ENCODE measurements at regions not wholly inside any gene's neighbourhood (a gene's known extent, or its start where the extent isn't known, plus 50 kb on each side); places are given as distances from the start of the nearest gene placed in this dataset.

- TF ChIP-seq, protein P1, sequence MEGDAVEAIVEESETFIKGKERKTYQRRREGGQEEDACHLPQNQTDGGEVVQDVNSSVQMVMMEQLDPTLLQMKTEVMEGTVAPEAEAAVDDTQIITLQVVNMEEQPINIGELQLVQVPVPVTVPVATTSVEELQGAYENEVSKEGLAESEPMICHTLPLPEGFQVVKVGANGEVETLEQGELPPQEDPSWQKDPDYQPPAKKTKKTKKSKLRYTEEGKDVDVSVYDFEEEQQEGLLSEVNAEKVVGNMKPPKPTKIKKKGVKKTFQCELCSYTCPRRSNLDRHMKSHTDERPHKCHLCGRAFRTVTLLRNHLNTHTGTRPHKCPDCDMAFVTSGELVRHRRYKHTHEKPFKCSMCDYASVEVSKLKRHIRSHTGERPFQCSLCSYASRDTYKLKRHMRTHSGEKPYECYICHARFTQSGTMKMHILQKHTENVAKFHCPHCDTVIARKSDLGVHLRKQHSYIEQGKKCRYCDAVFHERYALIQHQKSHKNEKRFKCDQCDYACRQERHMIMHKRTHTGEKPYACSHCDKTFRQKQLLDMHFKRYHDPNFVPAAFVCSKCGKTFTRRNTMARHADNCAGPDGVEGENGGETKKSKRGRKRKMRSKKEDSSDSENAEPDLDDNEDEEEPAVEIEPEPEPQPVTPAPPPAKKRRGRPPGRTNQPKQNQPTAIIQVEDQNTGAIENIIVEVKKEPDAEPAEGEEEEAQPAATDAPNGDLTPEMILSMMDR (optimal IDR thresholded peaks at IDR 0.05 in 1 of 3, IDR thresholded peaks at IDR 0.05 in 1 of 3, conservative IDR thresholded peaks at IDR 0.05 in 1 of 3; ENCODE audit: extremely low read depth in 1 of 3, insufficient read depth in 2 of 3, low read length in 3 of 3): no peak
- no peak for TF ChIP-seq EZH2 (IDR thresholded peaks at IDR 0.05; ENCODE audit: low read length)
Measured at GRCh38 chr14:58733451-58734208, 95.9 kb downstream of the DACT1 start.

Measured in keratinocyte (primary cell).